Prostate gland (tissue), 2 donors: ENCODE measurements at regions not wholly inside any gene's neighbourhood (a gene's known extent, or its start where the extent isn't known, plus 50 kb on each side); places are given as distances from the start of the nearest gene placed in this dataset.

Source experiments
- CTCF ChIP-seq, 4 experiments: fragments of 200-600 bp in 2 of 4; fragments of 450-650 bp in 2 of 4; sonication (generic) in 2 of 4; IDR thresholded peaks; 1 replicate in 3 of 4; 2 replicates in 1 of 4; pipeline ENCODE4 v1.5.1; 2016 to 2019; ENCODE audit warnings: antibody characterized with exemption in 4 of 4, mild to moderate bottlenecking in 2 of 4, moderate library complexity in 2 of 4
- POLR2A ChIP-seq: fragments of 450-650 bp; IDR thresholded peaks from one replicate; pipeline ENCODE4 v1.6.1; 2016; ENCODE audit warnings: antibody characterized with exemption, mild to moderate bottlenecking
- POLR2AphosphoS5 ChIP-seq: sonication (generic); formaldehyde crosslinking; IDR thresholded peaks from one replicate; pipeline ENCODE4 v1.6.1; 2017; ENCODE audit warnings: antibody characterized with exemption

- TF ChIP-seq POLR2AphosphoS5 (no peak), POLR2A (no peak), CTCF (IDR thresholded peaks at IDR 0.05) (no peak)
Measured at GRCh38 chr9:26565118-26565517, 327.5 kb downstream of the CAAP1 start.
